Activated CD8-positive, alpha-beta memory T cell treated with anti-CD3 and anti-CD28 coated beads, Interleukin-2, amount 50 U/mL, for 1 hour (primary cell): ENCODE measurements at regions not wholly inside any gene's neighbourhood (a gene's known extent, or its start where the extent isn't known, plus 50 kb on each side); places are given as distances from the start of the nearest gene placed in this dataset.
A peak's percentile ranks its signal among the peaks of the same experiment; 100 is the strongest.
"Not testable (repeated sequence)": the region's sequence is repeated elsewhere in the genome, so short reads cannot be mapped to it uniquely, and the experiment has no call there.

Experiments used
- DNase-seq: peaks from one replicate; pipeline ENCODE4 v3.0.0-alpha.2; 2020; ENCODE audit errors: extremely low read depth

DNA sequence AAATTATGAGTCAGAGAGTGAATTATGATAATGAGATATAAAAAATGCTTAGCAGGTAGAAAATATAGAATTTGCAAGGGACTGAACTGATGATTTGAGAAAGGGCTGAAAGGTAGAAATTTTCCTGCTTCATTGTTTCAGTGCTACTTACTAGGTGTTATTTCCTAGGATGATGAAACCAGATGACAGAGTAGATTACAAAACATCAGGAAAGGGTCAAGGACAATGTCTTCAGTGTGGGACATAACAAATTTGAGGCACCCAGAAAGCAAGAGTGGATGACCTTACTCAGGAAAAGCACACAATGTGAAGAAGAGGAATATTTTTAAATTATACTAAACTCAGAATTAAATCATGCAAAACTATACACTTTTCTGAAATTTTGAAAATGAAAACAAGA is 102.1 kb downstream of the SHCBP1 start:
- DNase-seq, result no peak

DNA sequence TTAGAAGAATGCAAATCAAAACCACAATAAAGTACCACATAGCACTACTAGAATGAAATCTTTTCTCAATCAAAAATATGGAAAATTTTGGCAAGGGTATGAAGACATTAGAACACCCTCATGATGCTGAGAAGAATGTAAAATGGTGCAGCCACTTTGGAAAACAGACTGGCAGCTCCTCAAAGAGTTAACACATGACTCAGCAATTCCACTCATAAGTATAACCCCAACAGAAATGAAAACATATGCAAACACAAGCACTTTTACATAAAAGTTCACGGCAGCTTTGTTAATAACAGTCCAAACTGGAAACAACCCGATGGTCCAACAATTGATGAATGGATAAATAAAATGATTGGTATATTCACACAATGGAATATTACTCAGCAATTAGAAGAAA is 124.5 kb downstream of the SHCBP1 start:
- DNase-seq, result no peak

DNA sequence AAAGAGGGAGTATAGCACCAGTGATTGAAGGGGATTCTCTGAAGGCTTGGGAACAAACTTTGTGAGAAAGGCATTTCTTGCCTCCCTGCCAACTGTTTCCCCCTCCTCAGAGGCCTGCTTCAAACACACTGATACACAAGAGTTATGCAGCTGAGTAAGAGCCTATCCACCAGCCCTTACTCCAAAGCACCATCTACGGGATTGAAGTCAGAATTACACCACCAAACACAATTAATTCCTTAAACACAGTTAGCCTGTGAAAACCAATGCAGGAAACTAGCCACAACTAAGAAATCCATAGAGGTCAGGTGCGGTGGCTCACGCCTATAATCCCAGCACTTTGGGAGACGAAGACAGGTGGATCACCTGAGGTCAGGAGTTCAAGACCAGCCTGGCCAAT is 138.3 kb downstream of the SHCBP1 start:
- DNase-seq, result no peak

DNA sequence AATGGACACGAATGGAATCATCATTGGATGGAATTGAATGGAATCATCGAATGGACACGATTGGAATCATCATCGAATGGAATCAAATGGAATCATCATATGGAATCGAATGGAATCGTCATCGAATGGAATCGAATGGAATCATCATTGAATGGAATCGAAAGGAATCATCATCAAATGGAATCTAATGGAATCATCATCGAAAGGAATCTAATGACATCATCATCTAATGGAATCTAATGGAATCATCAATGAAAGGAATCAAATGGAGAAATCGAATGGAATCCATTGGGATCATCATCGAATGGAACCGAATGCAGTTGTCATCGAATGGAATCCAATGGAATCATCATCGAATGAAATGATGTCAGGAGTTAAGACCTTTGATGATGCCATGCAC is 154.9 kb downstream of the SHCBP1 start:
- no peak for DNase-seq

DNA sequence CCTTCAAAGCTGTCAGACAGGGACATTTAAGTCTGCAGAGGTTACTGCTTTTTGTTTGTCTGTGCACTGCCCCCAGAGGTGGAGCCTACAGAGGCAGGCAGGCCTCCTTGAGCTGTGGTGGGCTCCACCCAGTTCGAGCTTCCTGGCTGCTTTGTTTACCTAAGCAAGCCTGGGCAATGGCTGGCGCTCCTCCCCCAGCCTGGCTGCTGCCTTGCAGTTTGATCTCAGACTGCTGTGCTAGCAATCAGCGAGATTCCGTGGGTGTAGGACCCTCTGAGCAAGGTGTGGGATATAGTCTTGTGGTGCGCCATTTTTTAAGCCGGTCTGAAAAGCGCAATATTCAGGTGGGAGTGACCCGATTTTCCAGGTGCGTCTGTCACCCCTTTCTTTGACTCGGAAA is 166.4 kb downstream of the SHCBP1 start:
- not testable (repeated sequence) for DNase-seq

DNA sequence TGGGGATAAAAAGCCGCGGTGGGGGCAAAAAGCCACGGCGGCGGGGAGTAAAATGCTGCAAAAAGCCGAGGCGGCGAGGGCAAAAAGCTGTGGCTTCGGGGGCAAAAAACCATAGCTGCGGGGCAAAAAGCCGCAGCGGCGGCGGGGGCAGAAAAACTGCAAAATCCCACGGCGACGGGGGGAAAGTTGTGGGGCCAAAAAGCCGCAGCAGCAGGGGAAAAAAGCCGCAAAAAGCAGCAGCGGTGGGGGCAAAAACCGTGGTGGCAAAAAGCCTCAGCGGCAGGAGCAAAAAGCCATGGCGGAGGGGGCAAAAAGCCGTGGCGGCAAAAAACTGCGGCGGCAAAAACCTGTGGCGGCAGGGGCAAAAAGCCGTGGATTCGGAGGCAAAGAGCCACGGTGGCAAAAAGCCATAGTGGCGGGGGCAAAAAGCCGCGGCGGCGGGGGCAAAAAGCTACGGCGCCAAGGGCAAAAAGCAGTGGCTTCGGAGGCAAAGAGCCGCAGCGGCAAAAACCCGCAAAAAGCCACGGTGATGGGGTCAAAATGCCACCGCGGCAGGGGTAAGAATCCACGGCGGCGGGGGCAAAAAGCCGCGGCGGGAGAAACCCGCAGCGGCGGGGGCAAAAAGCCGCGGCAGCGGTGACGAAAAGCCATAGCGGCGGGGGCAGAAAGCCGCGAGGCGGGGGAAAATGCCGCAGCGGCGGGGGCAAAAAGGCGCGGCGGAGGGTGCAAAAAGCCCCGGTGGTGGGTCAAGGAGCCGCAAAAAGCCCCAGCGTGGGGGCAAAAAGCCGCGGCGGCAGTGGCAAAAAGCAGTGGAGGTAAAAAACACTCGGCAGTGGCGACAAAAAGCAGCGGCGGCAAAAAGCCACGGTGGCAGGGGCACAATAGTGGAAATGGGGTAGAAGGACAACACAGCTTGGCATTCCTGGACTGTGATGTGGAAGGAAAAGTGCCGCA is 192.8 kb downstream of the SHCBP1 start:
- DNase-seq, result no peak

DNA sequence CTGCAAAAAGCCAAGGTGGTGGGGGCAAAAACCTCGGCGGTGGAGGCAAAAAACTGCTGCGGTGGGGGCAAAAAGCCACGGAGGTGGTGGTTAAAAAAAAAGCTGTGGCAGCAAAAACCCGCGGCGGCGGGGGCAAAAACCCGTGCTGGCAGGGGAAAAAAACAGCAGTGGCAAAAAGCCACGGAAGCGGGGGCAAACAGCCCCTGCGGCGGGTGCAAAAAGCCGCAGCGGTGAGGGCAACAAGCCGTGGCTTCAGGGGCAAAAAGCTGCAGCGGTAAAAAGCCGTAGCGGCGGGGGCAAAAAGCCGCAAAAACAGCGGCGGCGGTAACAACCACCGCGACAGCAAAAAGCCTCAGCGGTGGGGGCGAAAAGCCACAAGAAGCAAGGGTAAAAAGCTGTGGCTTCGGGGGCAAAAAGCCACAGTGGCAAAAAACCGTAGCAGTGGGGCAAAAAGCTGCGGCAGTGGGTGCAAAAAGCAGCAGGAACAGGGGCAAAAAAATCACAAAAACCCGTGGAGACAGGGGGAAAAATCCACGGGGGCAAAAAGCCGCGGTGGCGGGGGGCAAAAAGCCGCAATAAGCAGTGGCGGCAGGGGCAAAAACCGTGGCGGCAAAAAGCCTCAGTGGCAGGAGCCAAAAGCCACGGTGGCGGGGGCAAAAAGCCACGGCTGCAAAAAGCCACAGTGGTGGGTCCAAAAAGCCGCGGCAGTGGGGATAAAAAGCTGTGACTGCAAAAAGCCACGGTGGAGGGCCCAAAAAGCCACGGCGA is 193.7 kb downstream of the SHCBP1 start:
- no peak for DNase-seq

DNA sequence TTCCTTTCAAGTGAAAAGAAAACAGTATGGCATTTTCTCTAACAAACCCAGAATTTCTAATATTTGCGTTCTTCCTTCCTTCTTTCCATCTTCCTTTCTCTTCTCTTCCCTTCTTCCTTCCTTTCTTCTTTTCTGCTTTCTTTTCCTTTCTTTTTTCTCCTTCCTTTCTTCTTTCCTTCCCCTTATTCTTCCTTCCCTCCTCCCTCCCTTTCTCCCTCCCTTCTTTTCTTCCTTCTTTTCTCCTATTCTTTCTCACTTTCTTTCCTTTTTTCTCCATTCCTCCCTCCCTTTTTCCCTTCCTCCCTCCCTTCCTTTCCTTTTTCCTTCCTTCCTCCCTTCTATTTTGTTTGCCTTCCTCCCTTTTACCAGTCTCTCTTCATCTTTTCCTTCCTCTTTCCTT is 194.8 kb downstream of the SHCBP1 start:
- no peak for DNase-seq

DNA sequence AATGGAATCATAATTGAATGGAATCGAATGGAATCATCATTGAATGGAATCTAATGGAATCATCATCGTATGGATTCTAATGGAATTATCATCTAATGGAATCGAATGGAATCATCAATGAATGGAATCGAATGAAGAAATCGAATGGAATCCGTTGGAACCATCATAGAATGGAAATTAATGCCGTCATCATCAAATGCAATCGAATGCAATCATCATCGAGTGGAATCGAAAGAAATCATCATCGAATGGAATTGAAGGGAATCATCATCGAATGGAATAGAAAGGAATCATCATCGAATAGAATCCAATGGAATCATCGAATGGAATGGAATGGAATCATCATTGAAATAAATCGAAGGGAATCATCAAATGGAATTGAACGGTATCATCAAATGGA is 217.2 kb downstream of the SHCBP1 start:
- DNase-seq, result no peak

DNA sequence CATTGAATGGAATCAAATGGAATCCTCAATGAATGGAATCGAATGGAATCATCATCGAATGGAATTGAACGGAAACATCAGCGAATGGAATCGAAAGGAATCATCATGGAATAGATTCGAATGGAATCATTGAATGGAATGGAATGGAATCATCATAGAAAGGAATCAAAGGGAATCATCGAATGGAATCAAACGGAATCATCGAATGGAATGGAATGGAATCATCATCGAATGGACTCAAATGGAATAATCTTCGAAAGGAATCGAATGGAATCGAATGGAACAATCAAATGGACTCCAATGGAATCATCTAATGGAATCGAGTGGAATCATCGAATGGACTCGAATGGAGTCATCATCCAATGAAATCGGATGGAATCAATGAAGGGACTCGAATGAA is 222.6 kb downstream of the SHCBP1 start:
- not testable (repeated sequence) for DNase-seq

DNA sequence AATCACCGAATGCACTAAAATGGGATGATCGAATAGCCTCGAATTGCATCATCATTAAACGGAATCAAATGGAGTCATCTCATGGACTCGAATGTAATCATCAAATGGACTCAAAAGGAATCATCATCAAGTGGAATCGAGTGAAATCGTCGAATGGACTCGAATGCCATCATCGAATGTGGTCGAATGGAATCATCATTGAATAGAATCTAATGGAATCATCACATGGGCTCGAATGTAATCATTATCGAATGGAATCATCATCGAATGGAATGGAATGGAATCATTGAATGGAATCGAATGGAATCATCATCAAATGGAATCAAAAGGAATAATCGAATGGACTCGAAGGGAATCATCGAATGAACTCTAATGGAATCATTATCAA is 224.3 kb downstream of the SHCBP1 start:
- DNase-seq, result not testable (repeated sequence)

DNA sequence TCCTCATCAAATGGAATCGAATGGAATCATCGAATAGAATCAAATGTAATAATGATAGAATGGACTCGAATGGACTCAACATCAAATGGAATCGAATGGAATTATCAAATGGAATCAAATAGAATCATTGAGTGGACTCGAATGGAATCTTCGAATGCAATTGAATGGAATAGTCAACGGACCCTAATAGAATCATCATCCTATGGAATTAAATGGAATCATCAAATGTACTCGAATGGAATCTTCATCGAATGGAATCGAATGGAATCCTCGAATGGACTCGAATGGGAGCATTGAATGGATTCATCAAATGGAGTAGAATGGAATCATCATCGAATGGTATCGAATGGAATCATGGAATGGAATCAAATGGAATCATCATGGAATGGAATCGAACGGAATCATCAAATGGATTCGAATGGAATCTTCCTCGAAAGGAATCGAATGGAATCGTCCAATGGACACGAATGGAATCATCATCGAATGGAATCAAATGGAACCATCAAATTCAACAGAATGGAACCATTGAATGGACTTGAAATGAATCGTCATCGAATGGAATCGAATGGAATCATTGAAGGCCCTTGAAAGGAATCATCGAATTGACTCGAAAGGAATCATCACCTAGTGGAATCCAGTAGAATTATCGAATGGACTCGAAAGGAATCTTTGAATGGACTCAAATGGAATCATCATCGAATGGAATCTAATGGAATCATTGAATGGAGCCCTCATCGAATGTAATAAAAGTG is 224.9 kb downstream of the SHCBP1 start:
- not testable (repeated sequence) for DNase-seq

DNA sequence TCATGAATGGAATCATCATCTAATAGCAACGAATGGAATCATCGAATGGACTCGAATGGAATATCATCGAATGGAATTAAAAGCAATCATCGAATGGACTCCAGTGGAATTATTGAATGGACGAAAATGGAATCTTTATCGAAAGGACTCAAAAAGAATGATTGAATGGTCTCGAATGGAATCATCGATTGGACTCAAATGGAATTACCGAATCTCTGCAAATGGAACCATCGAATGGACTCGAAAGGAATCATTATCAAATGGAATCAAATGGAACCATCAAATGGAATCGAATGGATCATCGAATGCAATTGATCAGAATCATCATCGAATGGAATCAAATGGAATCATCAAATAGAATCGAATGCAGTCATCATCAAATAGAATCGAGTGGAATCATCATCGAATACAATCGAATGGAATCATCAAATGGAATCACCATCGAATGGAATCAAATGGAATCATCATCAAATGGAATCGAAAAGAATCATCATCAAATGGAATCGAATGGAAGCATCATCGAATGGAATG is 225.7 kb downstream of the SHCBP1 start:
- not testable (repeated sequence) for DNase-seq

DNA sequence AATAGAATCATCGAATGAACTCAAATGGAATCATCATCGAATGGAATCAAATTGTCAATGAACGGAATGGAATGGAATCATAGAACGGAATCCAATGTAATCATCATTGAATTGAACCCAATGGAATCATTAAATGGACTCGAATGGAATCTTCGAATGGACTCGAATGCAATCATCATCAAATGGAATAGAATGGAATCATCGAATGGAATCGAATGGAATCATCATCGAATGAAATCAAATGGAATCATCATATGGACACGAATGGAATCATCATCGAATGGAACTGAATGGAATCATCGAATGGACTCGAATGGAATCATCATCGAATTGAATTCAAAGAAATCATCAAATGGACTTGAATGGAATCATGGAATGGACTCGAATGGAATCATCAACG is 226.2 kb downstream of the SHCBP1 start:
- DNase-seq, result not testable (repeated sequence)

DNA sequence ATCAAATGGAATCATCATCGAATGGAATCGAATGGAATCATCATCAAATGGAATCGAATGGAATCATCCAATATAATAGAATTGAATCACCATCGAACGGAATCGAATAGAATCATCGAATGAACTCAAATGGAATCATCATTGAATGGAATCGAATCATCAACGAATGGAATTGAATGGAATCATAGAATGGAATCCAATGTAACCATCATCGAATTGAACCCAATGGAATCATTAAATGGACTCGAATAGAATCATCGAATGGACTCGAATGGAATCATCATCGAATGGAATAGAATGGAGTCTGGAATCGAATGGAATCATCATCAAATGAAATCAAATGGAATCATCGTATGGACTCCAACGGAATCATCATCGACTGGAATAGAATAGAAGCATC is 227.0 kb downstream of the SHCBP1 start:
- not testable (repeated sequence) for DNase-seq

DNA sequence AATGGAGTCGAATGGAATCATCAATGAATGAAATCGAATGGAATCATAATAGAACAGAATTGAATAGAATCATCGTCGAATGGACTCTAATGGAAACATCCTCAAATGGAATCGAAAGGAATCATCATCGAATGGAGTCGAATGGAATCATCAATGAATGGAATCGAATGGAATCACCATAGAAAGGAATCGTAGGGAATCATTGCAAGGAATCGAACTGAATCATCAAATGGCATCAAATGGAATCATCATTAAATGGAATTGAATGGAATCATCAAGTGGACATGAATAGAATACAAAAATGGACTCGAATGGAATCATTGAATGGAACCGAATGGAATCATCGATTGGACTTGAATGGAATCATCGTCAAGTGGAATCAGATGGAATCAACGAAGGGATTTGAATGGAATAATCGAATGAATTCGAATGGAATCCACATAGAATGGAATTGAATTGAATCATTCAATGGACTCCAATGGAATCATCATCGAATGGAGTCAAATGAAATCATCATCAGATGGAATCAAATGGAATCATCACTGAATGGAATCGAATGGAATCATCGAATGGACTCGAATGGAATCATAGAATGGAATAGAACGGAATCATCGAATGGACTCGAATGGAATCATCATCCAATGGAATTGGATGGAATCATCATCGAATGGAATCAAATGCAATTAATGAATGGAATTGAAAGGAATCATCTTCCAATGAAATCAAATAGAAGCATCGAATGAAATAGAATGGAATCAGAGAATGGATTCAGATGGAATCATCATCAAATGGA is 228.1 kb downstream of the SHCBP1 start:
- DNase-seq, result not testable (repeated sequence)

DNA sequence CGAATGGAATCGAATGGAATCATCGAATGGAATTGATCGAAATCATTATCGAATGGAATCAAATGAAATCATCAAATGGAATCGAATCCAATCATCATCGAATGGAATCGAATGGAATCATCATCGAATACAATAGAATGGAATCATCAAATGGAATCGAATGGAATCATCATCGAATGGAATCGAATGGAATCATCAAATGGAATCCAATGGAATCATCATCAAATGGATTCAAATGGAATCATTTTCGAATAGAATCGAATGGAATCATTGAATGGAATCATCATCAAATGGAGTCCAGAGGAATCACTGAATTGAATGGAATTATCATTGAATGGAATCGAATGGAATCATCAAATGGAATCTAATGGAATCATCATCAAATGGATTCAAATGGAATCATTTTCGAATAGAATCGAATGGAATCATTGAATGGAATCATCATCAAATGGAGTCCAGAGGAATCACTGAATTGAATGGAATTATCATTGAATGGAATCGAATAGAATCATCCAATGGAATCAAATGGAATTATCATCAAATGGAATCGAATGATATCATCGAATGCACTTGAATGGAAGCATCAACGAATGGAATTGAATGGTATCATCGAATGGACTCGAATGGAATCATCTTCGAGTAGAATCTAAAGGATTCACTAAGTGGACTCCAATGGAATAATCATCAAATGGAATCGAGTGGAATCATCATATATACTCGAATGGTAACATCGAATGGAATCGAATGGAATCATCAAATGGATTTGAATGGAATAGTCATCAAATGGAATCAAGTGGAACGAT is 230.3 kb downstream of the SHCBP1 start:
- not testable (repeated sequence) for DNase-seq

DNA sequence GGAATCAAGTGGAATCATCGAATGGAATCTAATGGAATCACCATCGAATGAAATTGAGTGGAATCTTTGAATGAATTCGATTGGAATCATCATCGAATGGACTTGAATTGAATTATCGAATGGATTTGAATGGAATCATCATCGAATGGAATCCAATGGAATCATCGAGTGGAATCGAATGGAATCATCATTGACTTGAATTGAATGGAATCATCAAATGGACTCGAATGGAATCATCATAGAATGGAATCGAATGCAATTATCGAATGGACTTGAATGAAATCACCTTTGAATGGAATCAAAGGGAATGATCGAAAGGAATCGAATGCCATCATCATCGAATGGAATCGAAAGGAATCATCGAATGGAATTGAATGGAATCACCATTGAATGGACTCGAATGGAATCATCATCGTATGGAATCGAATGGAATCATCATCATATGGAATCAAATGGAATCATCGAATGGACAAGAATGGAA is 231.6 kb downstream of the SHCBP1 start:
- DNase-seq, result peak; percentile 54

DNA sequence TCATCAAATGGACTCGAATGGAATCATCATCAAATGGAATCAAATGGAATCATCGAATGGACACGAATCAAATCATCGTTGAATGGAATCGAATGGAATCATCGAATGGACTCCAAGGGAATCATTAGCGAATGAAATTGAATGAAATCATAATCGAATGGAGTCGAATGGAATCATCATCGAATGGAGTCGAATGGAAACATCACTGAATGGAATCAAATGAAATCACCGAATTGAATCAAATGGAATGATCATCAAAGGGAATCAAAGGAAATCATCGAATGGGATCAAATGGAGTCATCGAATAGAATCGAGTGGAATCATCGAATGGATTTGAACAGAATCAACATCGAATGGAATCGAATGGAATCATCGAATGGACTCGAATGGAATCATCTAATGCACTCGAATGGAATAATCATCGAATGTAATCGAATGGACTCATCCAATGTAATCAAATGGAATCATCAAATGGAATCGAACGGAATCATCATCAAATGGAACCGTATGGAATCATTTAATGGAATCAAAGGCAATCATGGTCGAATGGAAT is 232.2 kb downstream of the SHCBP1 start:
- DNase-seq, result not testable (repeated sequence)

DNA sequence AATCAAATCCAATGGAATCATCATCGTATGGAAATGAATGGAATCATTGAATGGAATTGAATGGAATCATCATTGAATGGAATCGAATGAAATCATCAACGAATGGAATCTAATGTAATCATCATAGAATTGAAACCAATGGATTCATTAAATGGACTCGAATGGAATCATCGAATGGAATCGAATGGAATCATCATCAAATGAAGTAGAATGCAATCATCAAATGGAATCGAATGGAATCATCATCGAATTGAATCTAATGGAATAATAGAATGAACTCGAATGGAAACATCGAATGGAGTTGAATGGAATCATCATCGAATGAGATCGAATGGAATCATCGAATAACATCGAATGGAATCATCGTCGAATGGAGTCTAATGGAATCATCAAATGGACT is 232.8 kb downstream of the SHCBP1 start:
- DNase-seq, result not testable (repeated sequence)
